LNCaP clone FGC (cell line): ENCODE measurements at regions not wholly inside any gene's neighbourhood (a gene's known extent, or its start where the extent isn't known, plus 50 kb on each side); places are given as distances from the start of the nearest gene placed in this dataset.
A peak's percentile ranks its signal among the peaks of the same experiment; 100 is the strongest.
"Not testable (repeated sequence)": the region's sequence is repeated elsewhere in the genome, so short reads cannot be mapped to it uniquely, and the experiment has no call there.

Experiments
- DNase-seq: peaks from one replicate; pipeline ENCODE4 v3.0.0-alpha.2; 2011; ENCODE audit warnings: low read depth
- H3K4me3 ChIP-seq: 2 replicates; pipeline ENCODE4 v1.5.1; 2011; ENCODE audit warnings: mild to moderate bottlenecking, low read depth, low read length, control low read depth
- CTCF ChIP-seq: IDR thresholded peaks from 2 replicates; pipeline ENCODE4 v1.5.1; 2012; ENCODE audit warnings: mild to moderate bottlenecking; ENCODE audit not compliant: control insufficient read depth, insufficient read depth; ENCODE audit errors: extremely low read depth

DNA sequence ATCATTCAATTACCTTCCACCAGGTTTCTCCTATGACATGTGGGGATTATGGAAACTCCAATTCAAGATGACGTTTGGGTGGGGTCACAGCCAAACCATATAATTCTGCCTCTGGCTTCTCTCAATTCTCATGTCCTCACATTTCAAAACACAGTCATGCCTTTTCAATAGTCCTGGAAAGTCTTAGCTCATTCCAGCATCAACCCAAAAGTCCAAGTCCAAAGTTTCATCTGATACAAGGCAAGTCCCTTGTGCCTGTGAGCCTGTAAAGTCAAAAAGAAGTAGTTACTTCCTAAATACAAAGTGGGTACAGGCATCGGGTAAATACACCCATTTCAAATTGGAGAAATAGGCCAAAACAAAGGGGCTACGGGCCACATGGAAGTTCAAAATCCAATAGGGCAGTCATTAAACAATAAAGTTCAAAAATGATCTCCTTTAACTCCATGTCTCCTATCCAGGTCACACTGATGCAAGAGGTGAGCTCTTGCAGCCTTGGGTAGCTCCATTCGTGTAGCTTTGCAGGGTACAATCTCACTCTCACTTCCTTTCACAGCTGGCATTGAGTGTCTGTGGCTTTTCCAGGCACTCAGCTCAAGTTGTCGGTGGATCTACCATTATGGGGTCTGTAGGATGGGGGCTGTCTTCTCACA is 112.9 kb downstream of the FCRL5 start:
- DNase-seq: no peak
- no peak overlapping the region for H3K4me3 ChIP-seq
- TF ChIP-seq CTCF: no peak

- peak; percentile 11 for DNase-seq
- H3K4me3 ChIP-seq: no peak overlapping the region
- no peak for TF ChIP-seq CTCF
Observed at GRCh38 chr1:157438613-157439012, 113.7 kb downstream of the FCRL5 start.

GRCh38 chr1:157438146-157438545 is 114.2 kb downstream of the FCRL5 start:
- no peak for DNase-seq
- H3K4me3 ChIP-seq: no peak overlapping the region
- TF ChIP-seq CTCF: no peak

DNA sequence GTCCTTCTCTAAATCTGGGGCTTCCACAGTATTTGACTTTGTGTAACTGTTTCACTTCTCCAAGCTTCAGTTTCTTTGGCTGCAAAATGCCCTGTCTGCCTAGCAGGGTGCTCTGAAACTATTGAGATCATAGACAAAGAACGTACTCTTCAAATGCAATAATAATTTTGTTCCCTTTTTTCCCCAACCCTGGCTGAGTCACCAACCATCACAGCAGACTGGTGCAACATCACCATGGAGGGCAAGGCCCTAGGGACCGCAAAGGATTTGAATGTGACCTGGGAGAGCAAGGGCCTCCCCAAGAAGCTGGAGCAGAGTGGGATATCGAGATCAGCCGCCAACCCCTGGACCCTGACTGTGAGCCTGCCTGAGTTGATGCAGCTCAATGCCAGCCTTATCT is 115.0 kb downstream of the FCRL5 start:
- TF ChIP-seq CTCF: no peak
- no peak overlapping the region for H3K4me3 ChIP-seq
- no peak for DNase-seq

- DNase-seq: no peak
- H3K4me3 ChIP-seq: no peak overlapping the region
- TF ChIP-seq CTCF: no peak
Observed at GRCh38 chr1:157431751-157432150, 120.6 kb downstream of the FCRL5 start.

DNA sequence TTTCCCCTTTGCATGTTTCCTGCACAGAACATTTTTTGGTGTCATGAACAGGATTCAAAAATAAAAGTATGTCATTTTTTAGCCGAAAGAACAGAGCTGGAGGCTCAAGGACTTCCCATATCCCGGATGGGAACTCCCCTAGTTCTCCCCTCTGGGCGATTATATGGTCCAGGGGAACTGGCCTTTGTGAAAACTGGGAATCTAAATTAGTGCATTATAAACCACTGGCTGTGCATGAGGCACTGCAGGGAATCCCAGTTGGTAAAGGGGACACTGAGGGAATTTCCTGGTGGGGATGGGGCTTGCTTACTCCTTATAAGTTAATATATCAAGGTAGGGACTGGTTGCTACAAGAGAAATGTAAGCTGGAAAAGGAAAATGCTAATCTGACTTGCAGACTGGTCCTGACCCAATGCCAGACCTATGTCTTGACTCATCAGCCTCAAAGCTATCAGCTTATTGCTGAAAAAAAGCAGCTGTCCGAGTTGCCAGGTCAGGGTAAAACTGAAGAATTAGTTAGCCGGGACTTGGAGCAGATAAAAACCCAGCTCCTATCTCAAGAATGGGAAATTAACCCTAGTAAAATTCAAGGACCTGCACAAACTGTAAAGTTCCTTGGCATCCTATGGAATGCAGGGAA is 122.6 kb downstream of the FCRL5 start:
- no peak for DNase-seq
- no peak for TF ChIP-seq CTCF

DNA sequence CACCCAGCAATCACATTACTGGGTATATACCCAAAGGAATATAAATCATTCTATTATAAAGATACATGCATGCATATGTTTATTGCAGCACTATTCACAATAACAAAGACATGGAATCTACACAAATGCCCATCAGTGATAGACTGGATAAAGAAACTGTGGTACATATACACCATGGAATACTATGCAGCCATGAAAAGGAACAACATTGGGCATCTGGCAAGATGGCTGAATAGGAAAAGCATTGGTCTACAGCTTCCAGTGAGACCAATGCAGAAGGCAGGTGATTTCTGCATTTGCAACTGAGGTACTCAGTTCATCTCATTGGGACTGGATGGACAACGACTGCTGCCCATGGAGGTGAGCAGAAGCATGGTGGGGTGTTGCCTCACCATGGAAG is 128.6 kb downstream of the FCRL5 start:
- H3K4me3 ChIP-seq, DNase-seq: not testable (repeated sequence)

More for the DNA sequence above, 122.6 kb downstream of the FCRL5 start:
- no peak overlapping the region for H3K4me3 ChIP-seq
